Lung (tissue), 11 donors: ENCODE measurements at regions not wholly inside any gene's neighbourhood (a gene's known extent, or its start where the extent isn't known, plus 50 kb on each side); places are given as distances from the start of the nearest gene placed in this dataset.

ENCODE experiments used
- ATAC-seq: fragments of 200-7000 bp; cut with Tn5 transposase; one replicate; pipeline ENCODE4 v1.9.1; 2020; ENCODE audit warnings: moderate number of reproducible peaks; ENCODE audit not compliant: insufficient read depth, low FRiP score
- DNase-seq, 3 donors: peaks; one replicate each; pipeline ENCODE4 v3.0.0-alpha.2; 2013 to 2017
- H3K27ac ChIP-seq, 2 donors: one replicate each; pipeline ENCODE4 v1.5.1; 2013; ENCODE audit warnings: mild to moderate bottlenecking in 2 of 2, moderate library complexity in 2 of 2, control low read depth in 1 of 2, inconsistent platforms in 1 of 2, low read depth in 1 of 2, low read length in 1 of 2
- H3K27me3 ChIP-seq, 3 donors: one replicate each; pipeline ENCODE4 v1.5.1; 2013; ENCODE audit warnings: low read length in 2 of 3; ENCODE audit not compliant: control insufficient read depth in 3 of 3, insufficient read depth in 3 of 3
- H3K36me3 ChIP-seq, 4 donors: one replicate each; pipeline ENCODE4 v1.5.1; 2013; ENCODE audit warnings: low read length in 4 of 4, mild to moderate bottlenecking in 1 of 4, moderate library complexity in 1 of 4; ENCODE audit not compliant: control insufficient read depth in 4 of 4, insufficient read depth in 4 of 4
- H3K4me1 ChIP-seq, 5 donors: one replicate each; pipeline ENCODE4 v1.5.1; 2013; ENCODE audit warnings: low read length in 5 of 5, mild to moderate bottlenecking in 2 of 5, moderate library complexity in 1 of 5; ENCODE audit not compliant: control insufficient read depth in 5 of 5, insufficient read depth in 5 of 5
- H3K4me3 ChIP-seq: one replicate; pipeline ENCODE4 v1.5.1; 2013; ENCODE audit warnings: mild to moderate bottlenecking, control low read depth, moderate library complexity
- H3K9ac ChIP-seq, 2 donors: one replicate each; pipeline ENCODE4 v1.5.1; 2013; ENCODE audit warnings: low read length in 2 of 2, control low read depth in 1 of 2; ENCODE audit not compliant: insufficient read depth in 1 of 2
- H3K9me3 ChIP-seq, 4 donors: one replicate each; pipeline ENCODE4 v1.5.1; 2013; ENCODE audit warnings: low read length in 3 of 4, mild to moderate bottlenecking in 1 of 4, moderate library complexity in 1 of 4; ENCODE audit not compliant: control insufficient read depth in 4 of 4, insufficient read depth in 3 of 4
- CTCF ChIP-seq: IDR thresholded peaks from 2 replicates; pipeline ENCODE4 v1.5.1; 2012; ENCODE audit warnings: mild to moderate bottlenecking; ENCODE audit errors: control extremely low read depth, extremely low read depth
- WGBS, 2 donors: extraction: QIAGEN DNeasy Blood & Tissue Kit; methylation state at CpG; one replicate each; pipeline ENCODE4 v1.1.7; 2013; 5-methylcytosine and 5-hydroxymethylcytosine counted together
- donor health status: control.
- donor health status: control.
- donor health status: Bipolar disorder and iron deficiency.
- donor health status: healthy.
- donor health status: DM: yes; HTN: yes; CAD: no.

GRCh38 chr7:53657586-53657985, 622.2 kb downstream of the POM121L12 start:
- Histone ChIP-seq H3K9ac (no peak overlapping the region), H3K9me3 (peaks cover 0 to 2% (median 0%) of the 10 kb centered on the region in 4 donors), H3K27ac (no peak overlapping the region), H3K4me3 (no peak overlapping the region), H3K36me3 (no peaks in the 10 kb centered on the region), H3K4me1 (no peaks in the 10 kb centered on the region), H3K27me3 (no peaks in the 10 kb centered on the region)
- 70 to 81% methylated on average over 1 of the region's 1 CpG for WGBS, 2 donors
- no peak for DNase-seq
- ATAC-seq = no peak
- no peak for TF ChIP-seq CTCF

- no peaks in the 10 kb centered on the region for H3K4me1 ChIP-seq
- DNase-seq (no peak), ATAC-seq (no peak)
- no peak overlapping the region for H3K4me3 ChIP-seq
- no peaks in the 10 kb centered on the region for H3K9me3 ChIP-seq
- no peak overlapping the region for H3K27ac ChIP-seq
- no peak for TF ChIP-seq CTCF
- H3K36me3 ChIP-seq = no peaks in the 10 kb centered on the region
- H3K27me3 ChIP-seq = no peaks in the 10 kb centered on the region
- WGBS, 2 donors = 85 to 86% methylated on average over 3 of the region's 3 CpGs
- H3K9ac ChIP-seq = no peak overlapping the region
Measured at GRCh38 chr7:53658951-53659350, 623.5 kb downstream of the POM121L12 start.

GRCh38 chr7:53661645-53662217, 626.3 kb downstream of the POM121L12 start:
- Histone ChIP-seq H3K9ac (no peak overlapping the region), H3K36me3 (no peaks in the 10 kb centered on the region), H3K4me3 (no peak overlapping the region), H3K27me3 (no peaks in the 10 kb centered on the region), H3K4me1 (no peaks in the 10 kb centered on the region), H3K9me3 (no peaks in the 10 kb centered on the region), H3K27ac (no peak overlapping the region)
- DNase-seq (no peak), ATAC-seq (no peak)
- no peak for TF ChIP-seq CTCF
- WGBS, 2 donors = 85 to 87% methylated on average over 4 of the region's 4 CpGs

- H3K4me1 ChIP-seq = no peaks in the 10 kb centered on the region
- 85 to 90% methylated on average over 1 of the region's 1 CpG for WGBS, 2 donors
- no peaks in the 10 kb centered on the region for H3K27me3 ChIP-seq
- no peaks in the 10 kb centered on the region for H3K36me3 ChIP-seq
- DNase-seq = no peak
- no peak overlapping the region for H3K9ac ChIP-seq
- peaks cover 0 to 2% (median 0%) of the 10 kb centered on the region in 4 donors for H3K9me3 ChIP-seq
- no peak for TF ChIP-seq CTCF
- no peak for ATAC-seq
- no peak overlapping the region for H3K4me3 ChIP-seq
- no peak overlapping the region for H3K27ac ChIP-seq
Measured at GRCh38 chr7:53672681-53673080, 637.2 kb downstream of the POM121L12 start.
